Vagina (tissue), 2 donors: ENCODE measurements at regions not wholly inside any gene's neighbourhood (a gene's known extent, or its start where the extent isn't known, plus 50 kb on each side); places are given as distances from the start of the nearest gene placed in this dataset.

ENCODE experiments used
- CTCF ChIP-seq, 3 experiments: fragments of 450-650 bp in 2 of 3; fragments of 200-600 bp in 1 of 3; sonication (generic) in 1 of 3; IDR thresholded peaks; one replicate each; pipeline ENCODE4 v1.5.1; 2017 to 2019; ENCODE audit warnings: antibody characterized with exemption in 3 of 3, mild to moderate bottlenecking in 2 of 3, moderate library complexity in 2 of 3
- POLR2A ChIP-seq, 2 donors: fragments of 450-650 bp; IDR thresholded peaks; one replicate each; pipeline ENCODE4 v1.6.1; 2017; ENCODE audit warnings: antibody characterized with exemption in 2 of 2, mild to moderate bottlenecking in 2 of 2, moderate library complexity in 2 of 2

GRCh38 chr3:65153850-65154512, 466.2 kb upstream of the ADAMTS9 start:
- TF ChIP-seq POLR2A (IDR thresholded peaks at IDR 0.05): no peak
- TF ChIP-seq CTCF (IDR thresholded peaks at IDR 0.05): no peak
